ENCODE measurements at regions not wholly inside any gene's neighbourhood (a gene's known extent, or its start where the extent isn't known, plus 50 kb on each side); places are given as distances from the start of the nearest gene placed in this dataset.

- Histone ChIP-seq H3K4me1 (ENCODE audit: control insufficient read depth in 3 of 3, insufficient read depth in 3 of 3, low read length in 3 of 3) (no peaks in the 10 kb centered on the region), H3K4me3 (ENCODE audit: low read length in 3 of 3) (no peak overlapping the region), H3K9me3 (ENCODE audit: control insufficient read depth in 3 of 3, low read length in 3 of 3) (peaks cover 0 to 6% (median 0%) of the 10 kb centered on the region in 3 donors), H3K27me3 (ENCODE audit: control insufficient read depth in 3 of 3, insufficient read depth in 3 of 3, low read length in 3 of 3) (no peaks in the 10 kb centered on the region), H3K36me3 (ENCODE audit: control insufficient read depth in 3 of 3, insufficient read depth in 3 of 3, low read length in 3 of 3) (no peaks in the 10 kb centered on the region), H3K9ac (ENCODE audit: low read depth in 1 of 3, low read length in 3 of 3) (no peak overlapping the region), H3K27ac (ENCODE audit: low read depth, low read length) (no peak overlapping the region)
These were observed 783.6 kb downstream of the CBLN2 start for GRCh38 chr18:71760541-71760940.

- H3K4me1 ChIP-seq (ENCODE audit: control insufficient read depth in 3 of 3, insufficient read depth in 3 of 3, low read length in 3 of 3), result no peaks in the 10 kb centered on the region
- H3K27ac ChIP-seq (ENCODE audit: low read depth, low read length), result no peak overlapping the region
- H3K4me3 ChIP-seq (ENCODE audit: low read length in 3 of 3), result no peak overlapping the region
- H3K9me3 ChIP-seq (ENCODE audit: control insufficient read depth in 3 of 3, low read length in 3 of 3), result peaks cover 0 to 1% (median 0%) of the 10 kb centered on the region in 3 donors
- no peaks in the 10 kb centered on the region for H3K36me3 ChIP-seq (ENCODE audit: control insufficient read depth in 3 of 3, insufficient read depth in 3 of 3, low read length in 3 of 3)
- H3K27me3 ChIP-seq (ENCODE audit: control insufficient read depth in 3 of 3, insufficient read depth in 3 of 3, low read length in 3 of 3), result no peaks in the 10 kb centered on the region
- no peak overlapping the region for H3K9ac ChIP-seq (ENCODE audit: low read depth in 1 of 3, low read length in 3 of 3)
These were observed 789.9 kb downstream of the CBLN2 start for GRCh38 chr18:71754246-71754645.

GRCh38 chr18:71743634-71744033 lies 800.5 kb downstream of the CBLN2 start:
- no peaks in the 10 kb centered on the region for H3K36me3 ChIP-seq (ENCODE audit: control insufficient read depth in 3 of 3, insufficient read depth in 3 of 3, low read length in 3 of 3)
- H3K4me1 ChIP-seq (ENCODE audit: control insufficient read depth in 3 of 3, insufficient read depth in 3 of 3, low read length in 3 of 3), result no peaks in the 10 kb centered on the region
- H3K4me3 ChIP-seq (ENCODE audit: low read length in 3 of 3), result no peak overlapping the region
- no peak overlapping the region for H3K9ac ChIP-seq (ENCODE audit: low read depth in 1 of 3, low read length in 3 of 3)
- H3K9me3 ChIP-seq (ENCODE audit: control insufficient read depth in 3 of 3, low read length in 3 of 3), result no peaks in the 10 kb centered on the region
- no peaks in the 10 kb centered on the region for H3K27me3 ChIP-seq (ENCODE audit: control insufficient read depth in 3 of 3, insufficient read depth in 3 of 3, low read length in 3 of 3)
- H3K27ac ChIP-seq (ENCODE audit: low read depth, low read length), result no peak overlapping the region

GRCh38 chr18:71729611-71730010 lies 814.5 kb downstream of the CBLN2 start:
- Histone ChIP-seq H3K4me3 (ENCODE audit: low read length in 3 of 3) (no peak overlapping the region), H3K36me3 (ENCODE audit: control insufficient read depth in 3 of 3, insufficient read depth in 3 of 3, low read length in 3 of 3) (no peaks in the 10 kb centered on the region), H3K27ac (ENCODE audit: low read depth, low read length) (no peak overlapping the region), H3K9ac (ENCODE audit: low read depth in 1 of 3, low read length in 3 of 3) (no peak overlapping the region), H3K27me3 (ENCODE audit: control insufficient read depth in 3 of 3, insufficient read depth in 3 of 3, low read length in 3 of 3) (no peaks in the 10 kb centered on the region), H3K9me3 (ENCODE audit: control insufficient read depth in 3 of 3, low read length in 3 of 3) (peaks cover 0 to 2% (median 0%) of the 10 kb centered on the region in 3 donors), H3K4me1 (ENCODE audit: control insufficient read depth in 3 of 3, insufficient read depth in 3 of 3, low read length in 3 of 3) (no peaks in the 10 kb centered on the region)

- Histone ChIP-seq H3K9ac (ENCODE audit: low read depth in 1 of 3, low read length in 3 of 3) (no peak overlapping the region), H3K27ac (ENCODE audit: low read depth, low read length) (no peak overlapping the region), H3K9me3 (ENCODE audit: control insufficient read depth in 3 of 3, low read length in 3 of 3) (peaks cover 0 to 2% (median 0%) of the 10 kb centered on the region in 3 donors), H3K4me1 (ENCODE audit: control insufficient read depth in 3 of 3, insufficient read depth in 3 of 3, low read length in 3 of 3) (no peaks in the 10 kb centered on the region), H3K4me3 (ENCODE audit: low read length in 3 of 3) (no peak overlapping the region), H3K36me3 (ENCODE audit: control insufficient read depth in 3 of 3, insufficient read depth in 3 of 3, low read length in 3 of 3) (no peaks in the 10 kb centered on the region), H3K27me3 (ENCODE audit: control insufficient read depth in 3 of 3, insufficient read depth in 3 of 3, low read length in 3 of 3) (no peaks in the 10 kb centered on the region)
These were observed 816.2 kb downstream of the CBLN2 start for GRCh38 chr18:71727909-71728308.

GRCh38 chr18:71725256-71725655 lies 818.9 kb downstream of the CBLN2 start:
- Histone ChIP-seq H3K4me3 (ENCODE audit: low read length in 3 of 3) (no peak overlapping the region), H3K4me1 (ENCODE audit: control insufficient read depth in 3 of 3, insufficient read depth in 3 of 3, low read length in 3 of 3) (no peaks in the 10 kb centered on the region), H3K27ac (ENCODE audit: low read depth, low read length) (no peak overlapping the region), H3K27me3 (ENCODE audit: control insufficient read depth in 3 of 3, insufficient read depth in 3 of 3, low read length in 3 of 3) (no peaks in the 10 kb centered on the region), H3K36me3 (ENCODE audit: control insufficient read depth in 3 of 3, insufficient read depth in 3 of 3, low read length in 3 of 3) (no peaks in the 10 kb centered on the region), H3K9ac (ENCODE audit: low read depth in 1 of 3, low read length in 3 of 3) (no peak overlapping the region), H3K9me3 (ENCODE audit: control insufficient read depth in 3 of 3, low read length in 3 of 3) (peaks cover 0 to 2% (median 0%) of the 10 kb centered on the region in 3 donors)

GRCh38 chr18:71707985-71708500 lies 836.1 kb downstream of the CBLN2 start:
- no peaks in the 10 kb centered on the region for H3K9me3 ChIP-seq (ENCODE audit: control insufficient read depth in 3 of 3, low read length in 3 of 3)
- no peaks in the 10 kb centered on the region for H3K4me1 ChIP-seq (ENCODE audit: control insufficient read depth in 3 of 3, insufficient read depth in 3 of 3, low read length in 3 of 3)
- H3K36me3 ChIP-seq (ENCODE audit: control insufficient read depth in 3 of 3, insufficient read depth in 3 of 3, low read length in 3 of 3), result no peaks in the 10 kb centered on the region
- no peak overlapping the region for H3K9ac ChIP-seq (ENCODE audit: low read depth in 1 of 3, low read length in 3 of 3)
- H3K4me3 ChIP-seq (ENCODE audit: low read length in 3 of 3), result no peak overlapping the region
- no peak overlapping the region for H3K27ac ChIP-seq (ENCODE audit: low read depth, low read length)
- H3K27me3 ChIP-seq (ENCODE audit: control insufficient read depth in 3 of 3, insufficient read depth in 3 of 3, low read length in 3 of 3), result no peaks in the 10 kb centered on the region

- Histone ChIP-seq H3K27me3 (ENCODE audit: control insufficient read depth in 3 of 3, insufficient read depth in 3 of 3, low read length in 3 of 3) (no peaks in the 10 kb centered on the region), H3K36me3 (ENCODE audit: control insufficient read depth in 3 of 3, insufficient read depth in 3 of 3, low read length in 3 of 3) (no peaks in the 10 kb centered on the region), H3K4me3 (ENCODE audit: low read length in 3 of 3) (no peak overlapping the region), H3K9ac (ENCODE audit: low read depth in 1 of 3, low read length in 3 of 3) (no peak overlapping the region), H3K4me1 (ENCODE audit: control insufficient read depth in 3 of 3, insufficient read depth in 3 of 3, low read length in 3 of 3) (no peaks in the 10 kb centered on the region), H3K27ac (ENCODE audit: low read depth, low read length) (no peak overlapping the region), H3K9me3 (ENCODE audit: control insufficient read depth in 3 of 3, low read length in 3 of 3) (no peaks in the 10 kb centered on the region)
These were observed 836.7 kb downstream of the CBLN2 start for GRCh38 chr18:71707400-71707799.

GRCh38 chr18:71689416-71690160 lies 854.6 kb downstream of the CBLN2 start:
- H3K36me3 ChIP-seq (ENCODE audit: control insufficient read depth in 3 of 3, insufficient read depth in 3 of 3, low read length in 3 of 3), result no peaks in the 10 kb centered on the region

GRCh38 chr18:71682591-71682990 lies 861.6 kb downstream of the CBLN2 start:
- no peaks in the 10 kb centered on the region for H3K9me3 ChIP-seq (ENCODE audit: control insufficient read depth in 3 of 3, low read length in 3 of 3)
- H3K27ac ChIP-seq (ENCODE audit: low read depth, low read length), result no peak overlapping the region
- H3K27me3 ChIP-seq (ENCODE audit: control insufficient read depth in 3 of 3, insufficient read depth in 3 of 3, low read length in 3 of 3), result no peaks in the 10 kb centered on the region
- H3K4me1 ChIP-seq (ENCODE audit: control insufficient read depth in 3 of 3, insufficient read depth in 3 of 3, low read length in 3 of 3), result no peaks in the 10 kb centered on the region
- H3K36me3 ChIP-seq (ENCODE audit: control insufficient read depth in 3 of 3, insufficient read depth in 3 of 3, low read length in 3 of 3), result no peaks in the 10 kb centered on the region
- H3K4me3 ChIP-seq (ENCODE audit: low read length in 3 of 3), result no peak overlapping the region
- H3K9ac ChIP-seq (ENCODE audit: low read depth in 1 of 3, low read length in 3 of 3), result no peak overlapping the region

More at GRCh38 chr18:71689416-71690160, 854.6 kb downstream of the CBLN2 start:
- H3K27ac ChIP-seq (ENCODE audit: low read depth, low read length), result no peak overlapping the region
- no peaks in the 10 kb centered on the region for H3K4me1 ChIP-seq (ENCODE audit: control insufficient read depth in 3 of 3, insufficient read depth in 3 of 3, low read length in 3 of 3)
- no peaks in the 10 kb centered on the region for H3K9me3 ChIP-seq (ENCODE audit: control insufficient read depth in 3 of 3, low read length in 3 of 3)
- no peak overlapping the region for H3K4me3 ChIP-seq (ENCODE audit: low read length in 3 of 3)
- H3K9ac ChIP-seq (ENCODE audit: low read depth in 1 of 3, low read length in 3 of 3), result no peak overlapping the region
- H3K27me3 ChIP-seq (ENCODE audit: control insufficient read depth in 3 of 3, insufficient read depth in 3 of 3, low read length in 3 of 3), result no peaks in the 10 kb centered on the region

Measured in skeletal muscle tissue (tissue), 3 donors.